ENCODE measurements at regions not wholly inside any gene's neighbourhood (a gene's known extent, or its start where the extent isn't known, plus 50 kb on each side); places are given as distances from the start of the nearest gene placed in this dataset.

GRCh38 chr3:152031321-152031720 is 157.9 kb downstream of the SUCNR1 start:
- Histone ChIP-seq H3K27me3 (ENCODE audit: control insufficient read depth, insufficient read depth, low read length) (no peaks in the 10 kb centered on the region), H3K36me3 (ENCODE audit: control insufficient read depth, insufficient read depth, low read length) (no peaks in the 10 kb centered on the region), H3K4me3 (ENCODE audit: low read depth, low read length) (no peak overlapping the region)
- TF ChIP-seq, protein P1, sequence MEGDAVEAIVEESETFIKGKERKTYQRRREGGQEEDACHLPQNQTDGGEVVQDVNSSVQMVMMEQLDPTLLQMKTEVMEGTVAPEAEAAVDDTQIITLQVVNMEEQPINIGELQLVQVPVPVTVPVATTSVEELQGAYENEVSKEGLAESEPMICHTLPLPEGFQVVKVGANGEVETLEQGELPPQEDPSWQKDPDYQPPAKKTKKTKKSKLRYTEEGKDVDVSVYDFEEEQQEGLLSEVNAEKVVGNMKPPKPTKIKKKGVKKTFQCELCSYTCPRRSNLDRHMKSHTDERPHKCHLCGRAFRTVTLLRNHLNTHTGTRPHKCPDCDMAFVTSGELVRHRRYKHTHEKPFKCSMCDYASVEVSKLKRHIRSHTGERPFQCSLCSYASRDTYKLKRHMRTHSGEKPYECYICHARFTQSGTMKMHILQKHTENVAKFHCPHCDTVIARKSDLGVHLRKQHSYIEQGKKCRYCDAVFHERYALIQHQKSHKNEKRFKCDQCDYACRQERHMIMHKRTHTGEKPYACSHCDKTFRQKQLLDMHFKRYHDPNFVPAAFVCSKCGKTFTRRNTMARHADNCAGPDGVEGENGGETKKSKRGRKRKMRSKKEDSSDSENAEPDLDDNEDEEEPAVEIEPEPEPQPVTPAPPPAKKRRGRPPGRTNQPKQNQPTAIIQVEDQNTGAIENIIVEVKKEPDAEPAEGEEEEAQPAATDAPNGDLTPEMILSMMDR (IDR thresholded peaks at IDR 0.05; ENCODE audit: insufficient read depth, low read depth, low read length): no peak
- DNase-seq (ENCODE audit: low read depth): no peak
- CTCF ChIA-PET: interaction anchor here (0.8 to 1.3 kb wide), 2 partner anchors 10 to 441 kb away, joined by 3 read pairs; no protein-coding TSS in a partner anchor
- POLR2A ChIA-PET: no interaction called here

- no peak for DNase-seq (ENCODE audit: low read depth)
- H3K4me3 ChIP-seq (ENCODE audit: low read depth, low read length): no peak overlapping the region
- H3K27me3 ChIP-seq (ENCODE audit: control insufficient read depth, insufficient read depth, low read length): no peaks in the 10 kb centered on the region
- ChIA-PET CTCF (no interaction called here), POLR2A (no interaction called here)
- TF ChIP-seq, protein P1 (IDR thresholded peaks at IDR 0.05; ENCODE audit: insufficient read depth, low read depth, low read length): no peak
- H3K36me3 ChIP-seq (ENCODE audit: control insufficient read depth, insufficient read depth, low read length): no peaks in the 10 kb centered on the region
Observed at GRCh38 chr3:152037297-152037696, 163.9 kb downstream of the SUCNR1 start.

GRCh38 chr3:152037953-152038352 is 164.5 kb downstream of the SUCNR1 start:
- TF ChIP-seq, protein P1 (IDR thresholded peaks at IDR 0.05; ENCODE audit: insufficient read depth, low read depth, low read length): no peak
- Histone ChIP-seq H3K27me3 (ENCODE audit: control insufficient read depth, insufficient read depth, low read length) (no peaks in the 10 kb centered on the region), H3K36me3 (ENCODE audit: control insufficient read depth, insufficient read depth, low read length) (no peaks in the 10 kb centered on the region), H3K4me3 (ENCODE audit: low read depth, low read length) (no peak overlapping the region)
- POLR2A ChIA-PET: no interaction called here
- CTCF ChIA-PET: no interaction called here
- no peak for DNase-seq (ENCODE audit: low read depth)

- Histone ChIP-seq H3K4me3 (ENCODE audit: low read depth, low read length) (no peak overlapping the region), H3K27me3 (ENCODE audit: control insufficient read depth, insufficient read depth, low read length) (no peaks in the 10 kb centered on the region), H3K36me3 (ENCODE audit: control insufficient read depth, insufficient read depth, low read length) (no peaks in the 10 kb centered on the region)
- DNase-seq (ENCODE audit: low read depth): no peak
- TF ChIP-seq, protein P1 (IDR thresholded peaks at IDR 0.05; ENCODE audit: insufficient read depth, low read depth, low read length): no peak
- ChIA-PET POLR2A (no interaction called here), CTCF (interaction anchor here (1.2 kb wide), 1 partner anchor 133 kb away, joined by 3 read pairs; no protein-coding TSS in a partner anchor)
Observed at GRCh38 chr3:152038490-152038889, 165.0 kb downstream of the SUCNR1 start.

DNA sequence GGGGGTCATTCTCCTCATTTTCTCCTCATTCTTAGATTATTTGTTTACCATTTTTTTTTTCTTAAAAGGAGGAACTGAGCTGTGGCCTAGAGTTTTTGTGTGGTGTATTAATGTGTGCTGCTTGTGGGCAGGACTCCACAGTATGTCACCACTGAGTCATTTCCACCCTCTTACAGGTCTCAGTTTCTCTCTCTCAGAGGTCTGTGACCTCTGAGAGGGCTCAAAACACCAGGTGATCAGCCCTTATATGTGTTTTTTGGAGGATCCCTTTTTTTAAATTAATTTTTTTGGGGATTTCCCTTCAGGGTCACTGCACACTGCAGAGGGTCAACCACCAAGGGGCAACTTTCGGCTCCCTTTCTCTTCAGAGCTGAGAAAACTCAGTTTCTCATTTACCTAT is 166.4 kb downstream of the SUCNR1 start:
- H3K4me3 ChIP-seq (ENCODE audit: low read depth, low read length): no peak overlapping the region
- DNase-seq (ENCODE audit: low read depth): no peak
- H3K27me3 ChIP-seq (ENCODE audit: control insufficient read depth, insufficient read depth, low read length): no peaks in the 10 kb centered on the region
- no peaks in the 10 kb centered on the region for H3K36me3 ChIP-seq (ENCODE audit: control insufficient read depth, insufficient read depth, low read length)
- POLR2A ChIA-PET: no interaction called here
- CTCF ChIA-PET: interaction anchor here (1.0 to 1.6 kb wide), 2 partner anchors 10 to 534 kb away, joined by 3 to 4 read pairs; no protein-coding TSS in a partner anchor
- TF ChIP-seq, protein P1 (IDR thresholded peaks at IDR 0.05; ENCODE audit: insufficient read depth, low read depth, low read length): no peak

All from BJ (cell line).